ENCODE measurements at regions not wholly inside any gene's neighbourhood (a gene's known extent, or its start where the extent isn't known, plus 50 kb on each side); places are given as distances from the start of the nearest gene placed in this dataset.

DNA sequence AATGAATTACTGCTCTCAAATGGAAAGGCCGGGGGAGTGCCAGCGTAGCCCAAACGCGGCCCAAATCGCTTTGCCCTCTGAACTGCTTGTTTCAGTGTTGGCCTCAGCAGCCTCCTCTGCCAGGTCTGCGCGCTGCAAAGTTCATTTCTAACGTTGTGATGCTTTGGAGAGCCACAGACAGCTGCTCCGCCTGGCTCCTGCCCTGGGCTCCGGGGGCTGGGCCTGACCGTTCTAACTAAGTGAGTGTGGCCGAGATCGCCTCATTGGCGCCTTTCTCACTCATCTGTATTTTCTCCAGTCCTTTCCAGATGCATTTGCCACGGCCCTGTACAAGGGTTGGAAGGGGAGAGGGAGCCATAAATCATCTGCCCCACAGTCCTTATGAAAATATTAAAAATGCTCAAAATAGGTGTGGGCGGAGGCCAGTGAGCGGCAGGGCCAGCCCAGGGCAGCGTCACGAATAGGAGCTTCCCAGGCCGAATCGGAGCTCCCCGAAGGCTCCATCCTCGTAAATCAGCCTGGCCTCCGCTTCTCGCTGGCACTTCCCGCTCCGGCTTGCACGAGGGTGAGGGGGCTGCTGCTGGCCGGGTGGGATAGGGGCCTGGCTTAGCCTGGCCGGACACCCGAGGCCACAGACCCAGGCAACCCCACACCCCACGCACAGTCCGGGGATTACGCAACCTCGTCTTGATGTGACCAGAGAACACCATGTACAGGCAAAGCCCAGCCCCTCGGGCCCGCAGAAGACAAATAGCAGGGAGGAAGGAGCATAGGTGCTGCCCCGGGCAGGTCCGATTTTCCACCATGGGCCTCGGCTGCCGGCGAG, 196.6 kb upstream of the DIO3 start:
- TF ChIP-seq TAF1 (IDR thresholded peaks at IDR 0.05; ENCODE audit: borderline replicate concordance, insufficient read depth, low read length) (no peak), POLR2AphosphoS5 (IDR thresholded peaks at IDR 0.05; ENCODE audit: low read depth, low read length) (no peak), SIN3A (IDR thresholded peaks at IDR 0.05; ENCODE audit: borderline replicate concordance, insufficient read depth, low read length) (no peak), FOXP2 (optimal IDR thresholded peaks at IDR 0.05; ENCODE audit: borderline replicate concordance, extremely low read depth, extremely low read length, insufficient read depth) (no peak)
- TF ChIP-seq, protein P1, sequence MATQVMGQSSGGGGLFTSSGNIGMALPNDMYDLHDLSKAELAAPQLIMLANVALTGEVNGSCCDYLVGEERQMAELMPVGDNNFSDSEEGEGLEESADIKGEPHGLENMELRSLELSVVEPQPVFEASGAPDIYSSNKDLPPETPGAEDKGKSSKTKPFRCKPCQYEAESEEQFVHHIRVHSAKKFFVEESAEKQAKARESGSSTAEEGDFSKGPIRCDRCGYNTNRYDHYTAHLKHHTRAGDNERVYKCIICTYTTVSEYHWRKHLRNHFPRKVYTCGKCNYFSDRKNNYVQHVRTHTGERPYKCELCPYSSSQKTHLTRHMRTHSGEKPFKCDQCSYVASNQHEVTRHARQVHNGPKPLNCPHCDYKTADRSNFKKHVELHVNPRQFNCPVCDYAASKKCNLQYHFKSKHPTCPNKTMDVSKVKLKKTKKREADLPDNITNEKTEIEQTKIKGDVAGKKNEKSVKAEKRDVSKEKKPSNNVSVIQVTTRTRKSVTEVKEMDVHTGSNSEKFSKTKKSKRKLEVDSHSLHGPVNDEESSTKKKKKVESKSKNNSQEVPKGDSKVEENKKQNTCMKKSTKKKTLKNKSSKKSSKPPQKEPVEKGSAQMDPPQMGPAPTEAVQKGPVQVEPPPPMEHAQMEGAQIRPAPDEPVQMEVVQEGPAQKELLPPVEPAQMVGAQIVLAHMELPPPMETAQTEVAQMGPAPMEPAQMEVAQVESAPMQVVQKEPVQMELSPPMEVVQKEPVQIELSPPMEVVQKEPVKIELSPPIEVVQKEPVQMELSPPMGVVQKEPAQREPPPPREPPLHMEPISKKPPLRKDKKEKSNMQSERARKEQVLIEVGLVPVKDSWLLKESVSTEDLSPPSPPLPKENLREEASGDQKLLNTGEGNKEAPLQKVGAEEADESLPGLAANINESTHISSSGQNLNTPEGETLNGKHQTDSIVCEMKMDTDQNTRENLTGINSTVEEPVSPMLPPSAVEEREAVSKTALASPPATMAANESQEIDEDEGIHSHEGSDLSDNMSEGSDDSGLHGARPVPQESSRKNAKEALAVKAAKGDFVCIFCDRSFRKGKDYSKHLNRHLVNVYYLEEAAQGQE (IDR thresholded peaks at IDR 0.05; ENCODE audit: insufficient read depth in 1 of 2, low read depth in 2 of 2, low read length in 2 of 2): no peak

DNA sequence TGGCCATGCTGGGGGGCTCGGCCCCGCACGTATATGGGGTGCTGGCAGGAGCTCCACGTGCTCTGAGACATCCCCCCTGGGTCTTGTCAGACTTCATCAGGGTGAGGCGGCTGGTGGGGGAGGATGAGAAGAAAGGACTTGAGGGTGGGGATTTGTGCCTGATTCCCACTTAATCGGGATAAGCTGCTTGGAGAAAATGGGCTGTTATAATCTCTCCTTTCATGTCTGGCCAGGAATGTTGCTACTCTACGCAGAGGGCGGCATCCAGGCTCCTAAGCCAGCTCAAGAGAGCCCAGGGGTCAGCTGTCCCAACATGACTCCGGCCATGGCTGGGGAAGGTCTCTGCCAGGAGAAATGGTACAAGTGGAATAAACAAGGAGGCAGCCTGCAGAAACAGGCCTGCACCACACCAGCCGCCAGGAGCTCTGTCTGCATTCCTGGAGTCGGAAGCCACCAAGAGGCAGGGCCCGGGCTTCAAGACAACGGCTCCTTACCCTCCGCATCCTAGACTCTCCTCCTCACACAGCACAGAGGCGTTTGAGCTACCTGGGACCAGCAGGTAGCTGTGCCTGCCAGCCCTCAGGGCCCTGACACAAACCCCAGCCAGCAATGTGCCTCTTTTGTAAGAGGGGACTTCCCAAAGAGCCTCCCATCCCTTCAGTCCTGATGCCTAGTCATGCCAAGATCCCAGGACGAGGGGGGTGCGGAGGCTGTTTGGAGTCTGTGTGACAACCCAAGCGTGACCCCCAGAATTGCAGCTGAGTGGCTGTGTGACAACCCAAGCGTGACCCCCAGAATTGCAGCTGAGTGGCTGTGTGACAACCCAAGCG, 195.8 kb upstream of the DIO3 start:
- TF ChIP-seq TAF1 (IDR thresholded peaks at IDR 0.05; ENCODE audit: borderline replicate concordance, insufficient read depth, low read length): no peak
- TF ChIP-seq FOXP2 (optimal IDR thresholded peaks at IDR 0.05; ENCODE audit: borderline replicate concordance, extremely low read depth, extremely low read length, insufficient read depth): no peak
- TF ChIP-seq POLR2AphosphoS5 (IDR thresholded peaks at IDR 0.05; ENCODE audit: low read depth, low read length): no peak
- TF ChIP-seq SIN3A (IDR thresholded peaks at IDR 0.05; ENCODE audit: borderline replicate concordance, insufficient read depth, low read length): no peak
- TF ChIP-seq, protein P1 (IDR thresholded peaks at IDR 0.05; ENCODE audit: insufficient read depth in 1 of 2, low read depth in 2 of 2, low read length in 2 of 2): no peak

DNA sequence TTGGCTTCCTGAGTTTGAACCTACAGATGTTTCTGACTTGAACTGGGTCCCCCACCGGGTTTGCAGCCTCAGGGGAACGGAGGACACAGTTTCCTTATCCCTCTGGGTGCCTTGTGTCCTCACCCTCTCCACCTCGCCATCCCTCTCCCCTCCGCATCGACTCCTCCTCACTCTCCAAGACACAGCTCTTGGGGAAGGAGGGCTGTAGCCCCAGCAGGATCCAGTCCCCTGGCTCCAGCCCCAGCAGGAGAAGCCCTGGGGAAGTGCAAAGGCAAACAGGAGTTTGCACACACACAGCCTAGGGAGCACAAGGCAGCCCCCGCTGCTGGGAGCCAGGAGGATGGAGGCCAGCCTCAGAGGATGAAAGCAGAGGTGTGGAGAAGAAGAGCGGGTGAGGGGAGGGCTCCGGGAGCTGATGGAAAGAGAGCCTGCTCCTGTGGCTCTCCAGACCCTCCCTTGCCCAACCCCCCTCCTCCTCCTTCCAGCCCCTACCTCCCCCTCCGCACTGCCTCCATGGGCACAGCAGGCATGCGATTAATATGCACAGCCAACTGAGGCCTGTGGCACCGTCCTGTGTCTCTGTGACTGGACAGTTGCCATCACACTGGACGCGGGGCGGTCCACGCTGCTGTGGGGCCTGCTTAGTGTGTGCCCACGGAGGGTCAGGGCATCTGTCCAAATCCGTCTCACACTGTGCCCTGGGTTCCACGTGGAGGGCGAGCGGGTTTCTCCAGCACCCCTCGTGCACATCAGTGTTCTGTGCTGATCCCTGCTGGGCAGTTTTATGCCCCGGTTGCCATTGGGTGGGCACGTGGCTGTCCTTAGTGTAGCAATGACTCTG, 193.7 kb upstream of the DIO3 start:
- no peak for TF ChIP-seq POLR2AphosphoS5 (IDR thresholded peaks at IDR 0.05; ENCODE audit: low read depth, low read length)
- TF ChIP-seq FOXP2 (optimal IDR thresholded peaks at IDR 0.05; ENCODE audit: borderline replicate concordance, extremely low read depth, extremely low read length, insufficient read depth): no peak
- TF ChIP-seq SIN3A (IDR thresholded peaks at IDR 0.05; ENCODE audit: borderline replicate concordance, insufficient read depth, low read length): no peak
- no peak for TF ChIP-seq TAF1 (IDR thresholded peaks at IDR 0.05; ENCODE audit: borderline replicate concordance, insufficient read depth, low read length)
- TF ChIP-seq, protein P1 (IDR thresholded peaks at IDR 0.05; ENCODE audit: insufficient read depth in 1 of 2, low read depth in 2 of 2, low read length in 2 of 2): no peak

DNA sequence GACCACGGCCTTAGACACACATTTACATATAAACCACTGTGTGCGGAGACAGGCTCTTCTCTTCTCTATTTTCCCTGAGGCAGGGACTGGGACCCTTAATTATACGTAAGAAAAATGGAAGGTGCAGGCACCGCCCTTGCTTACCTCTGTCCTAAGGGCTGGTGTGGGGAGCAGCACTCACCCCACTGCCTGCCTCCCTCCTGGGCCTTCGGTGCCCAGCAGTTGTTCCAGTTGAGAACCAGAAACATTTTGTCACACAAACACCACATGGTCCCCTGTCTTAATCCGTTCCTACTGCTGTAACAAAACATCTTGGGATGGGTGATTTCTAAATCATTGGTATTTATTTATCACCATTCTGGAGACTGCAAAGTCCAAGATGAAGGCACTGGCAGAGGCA, 192.7 kb upstream of the DIO3 start:
- TF ChIP-seq SIN3A (IDR thresholded peaks at IDR 0.05; ENCODE audit: borderline replicate concordance, insufficient read depth, low read length): no peak
- TF ChIP-seq TAF1 (IDR thresholded peaks at IDR 0.05; ENCODE audit: borderline replicate concordance, insufficient read depth, low read length): no peak

Data from PFSK-1 (cell line).